Neural progenitor cell (in vitro differentiated cells): ENCODE measurements at regions not wholly inside any gene's neighbourhood (a gene's known extent, or its start where the extent isn't known, plus 50 kb on each side); places are given as distances from the start of the nearest gene placed in this dataset.

ENCODE experiments used
- DNase-seq: peaks from one replicate; pipeline ENCODE4 v3.0.0-alpha.2; 2016; ENCODE audit warnings: low spot score
- H2AFZ ChIP-seq: fragments of 200-600 bp; sonication (generic); replicated peaks from 2 replicates; pipeline ENCODE4 v1.6.1; 2016; ENCODE audit warnings: antibody characterized with exemption
- H3F3A ChIP-seq: fragments of 200-600 bp; sonication (generic); 2 replicates; pipeline ENCODE4 v1.6.1; 2016; ENCODE audit warnings: antibody characterized with exemption, low read depth
- H3K27ac ChIP-seq: fragments of 200-600 bp; sonication (generic); 2 replicates; pipeline ENCODE4 v1.5.1; 2016; ENCODE audit warnings: mild to moderate bottlenecking
- H3K27me3 ChIP-seq: fragments of 200-600 bp; sonication (generic); 2 replicates; pipeline ENCODE4 v1.6.1; 2016; ENCODE audit warnings: mild to moderate bottlenecking, moderate library complexity
- H3K36me3 ChIP-seq: fragments of 200-600 bp; sonication (generic); 2 replicates; pipeline ENCODE4 v1.5.1; 2016
- H3K4me1 ChIP-seq: fragments of 200-600 bp; sonication (generic); 2 replicates; pipeline ENCODE4 v1.6.1; 2016; ENCODE audit warnings: mixed run types
- H3K4me2 ChIP-seq: fragments of 200-600 bp; sonication (generic); 2 replicates; pipeline ENCODE4 v1.6.1; 2016
- H3K4me3 ChIP-seq: fragments of 200-600 bp; sonication (generic); 2 replicates; pipeline ENCODE4 v1.5.1; 2016
- H3K79me2 ChIP-seq: fragments of 200-600 bp; sonication (generic); 2 replicates; pipeline ENCODE4 v1.6.1; 2016; ENCODE audit warnings: low read depth
- H3K9ac ChIP-seq: fragments of 200-600 bp; sonication (generic); 2 replicates; pipeline ENCODE4 v1.6.1; 2016
- H3K9me3 ChIP-seq: fragments of 200-600 bp; sonication (generic); 2 replicates; pipeline ENCODE4 v1.5.1; 2016; ENCODE audit warnings: low read depth
- H4K20me1 ChIP-seq: fragments of 200-600 bp; sonication (generic); 2 replicates; pipeline ENCODE4 v1.6.1; 2016; ENCODE audit warnings: low read depth
- H3K27ac Mint-ChIP-seq: 3 replicates; pipeline ENCODE4 v1.8.0; 2021; ENCODE audit warnings: mixed read lengths
- H3K27me3 Mint-ChIP-seq: 2 replicates; pipeline ENCODE4 v1.8.0; 2022; ENCODE audit warnings: low read depth, mild to moderate bottlenecking, inconsistent platforms, moderate library complexity, mixed read lengths; ENCODE audit not compliant: insufficient read depth
- H3K36me3 Mint-ChIP-seq: 3 replicates; pipeline ENCODE4 v1.8.0; 2021; ENCODE audit warnings: mixed read lengths
- H3K4me1 Mint-ChIP-seq: 3 replicates; pipeline ENCODE4 v1.8.0; 2021; ENCODE audit warnings: mixed read lengths
- H3K4me3 Mint-ChIP-seq: 3 replicates; pipeline ENCODE4 v1.8.0; 2021; ENCODE audit warnings: mild to moderate bottlenecking, moderate library complexity, mixed read lengths
- H3K9me3 Mint-ChIP-seq: 3 replicates; pipeline ENCODE4 v1.8.0; 2020; ENCODE audit warnings: mixed read lengths
- CTCF ChIP-seq: fragments of 200-600 bp; sonication (generic); IDR thresholded peaks from 2 replicates; pipeline ENCODE4 v1.5.1; 2017; ENCODE audit warnings: antibody characterized with exemption, mild to moderate bottlenecking
- EZH2 ChIP-seq: fragments of 200-600 bp; sonication (generic); IDR thresholded peaks from 2 replicates; pipeline ENCODE4 v1.6.1; 2017; ENCODE audit warnings: antibody characterized with exemption, mild to moderate bottlenecking, moderate library complexity
- EZH2phosphoT487 ChIP-seq: fragments of 200-600 bp; sonication (generic); IDR thresholded peaks from 2 replicates; pipeline ENCODE4 v1.6.1; 2017; ENCODE audit warnings: antibody characterized with exemption

GRCh38 chr6:56891754-56892153 lies 63.2 kb upstream of the BEND6 start:
- Mint-ChIP-seq H3K9me3 (peaks cover 8% of the 10 kb centered on the region), H3K36me3 (peaks cover 2% of the 10 kb centered on the region), H3K27me3 (peaks cover 2% of the 10 kb centered on the region), H3K27ac (no peak overlapping the region), H3K4me1 (peaks cover 5% of the 10 kb centered on the region), H3K4me3 (no peak overlapping the region)
- Histone ChIP-seq H3K4me1 (peaks cover 11% of the 10 kb centered on the region), H3K27me3 (no peaks in the 10 kb centered on the region), H2AFZ (no peak overlapping the region), H3K36me3 (no peaks in the 10 kb centered on the region), H4K20me1 (no peaks in the 10 kb centered on the region), H3K4me2 (no peak overlapping the region), H3K9ac (no peak overlapping the region), H3K4me3 (no peak overlapping the region), H3K9me3 (no peaks in the 10 kb centered on the region), H3K27ac (no peak overlapping the region), H3F3A (no peaks in the 10 kb centered on the region), H3K79me2 (no peaks in the 10 kb centered on the region)
- TF ChIP-seq EZH2phosphoT487: no peak
- TF ChIP-seq CTCF: peak; percentile 29
- peak; percentile 31 for DNase-seq

GRCh38 chr6:56890683-56891429 lies 64.1 kb upstream of the BEND6 start:
- no peak overlapping the region for H3K9ac ChIP-seq
- no peak overlapping the region for H3K4me3 ChIP-seq
- peaks cover 5% of the 10 kb centered on the region for H3K4me1 Mint-ChIP-seq
- H3K9me3 Mint-ChIP-seq: peaks cover 2% of the 10 kb centered on the region
- no peaks in the 10 kb centered on the region for H3K27me3 ChIP-seq
- no peak overlapping the region for H3K27ac Mint-ChIP-seq
- no peaks in the 10 kb centered on the region for H3K79me2 ChIP-seq
- H3K4me3 Mint-ChIP-seq: no peak overlapping the region
- no peaks in the 10 kb centered on the region for H3K36me3 Mint-ChIP-seq
- no peaks in the 10 kb centered on the region for H3F3A ChIP-seq
- no peaks in the 10 kb centered on the region for H4K20me1 ChIP-seq
- no peak overlapping the region for H3K27ac ChIP-seq
- no peaks in the 10 kb centered on the region for H3K36me3 ChIP-seq
- TF ChIP-seq EZH2phosphoT487: no peak
- TF ChIP-seq CTCF: no peak
- TF ChIP-seq EZH2: no peak
- H3K9me3 ChIP-seq: no peaks in the 10 kb centered on the region
- peaks cover 2% of the 10 kb centered on the region for H3K27me3 Mint-ChIP-seq
- H3K4me1 ChIP-seq: peaks cover 13% of the 10 kb centered on the region
- H2AFZ ChIP-seq: no peak overlapping the region
- no peak for DNase-seq
- H3K4me2 ChIP-seq: no peak overlapping the region

- Histone ChIP-seq H3K4me3 (no peak overlapping the region), H3K4me2 (no peak overlapping the region), H3K9me3 (no peaks in the 10 kb centered on the region), H3K4me1 (peaks cover 13% of the 10 kb centered on the region), H4K20me1 (no peaks in the 10 kb centered on the region), H3K9ac (no peak overlapping the region), H3K79me2 (no peaks in the 10 kb centered on the region), H3F3A (no peaks in the 10 kb centered on the region), H3K27me3 (no peaks in the 10 kb centered on the region), H3K36me3 (no peaks in the 10 kb centered on the region), H2AFZ (no peak overlapping the region), H3K27ac (no peak overlapping the region)
- Mint-ChIP-seq H3K27me3 (peaks cover 2% of the 10 kb centered on the region), H3K4me3 (no peak overlapping the region), H3K9me3 (peaks cover 2% of the 10 kb centered on the region), H3K36me3 (no peaks in the 10 kb centered on the region), H3K27ac (no peak overlapping the region), H3K4me1 (peaks cover 5% of the 10 kb centered on the region)
- no peak for TF ChIP-seq CTCF
- no peak for TF ChIP-seq EZH2phosphoT487
- TF ChIP-seq EZH2: no peak
- DNase-seq: no peak
These were observed 64.8 kb upstream of the BEND6 start for GRCh38 chr6:56890066-56890465.
